HepG2 (cell line): ENCODE measurements at regions not wholly inside any gene's neighbourhood (a gene's known extent, or its start where the extent isn't known, plus 50 kb on each side); places are given as distances from the start of the nearest gene placed in this dataset.
A peak's percentile ranks its signal among the peaks of the same experiment; 100 is the strongest.

Source experiments
- BATF2 ChIP-seq: sonication (generic); formaldehyde crosslinking; IDR thresholded peaks from 2 replicates; pipeline ENCODE4 v1.8.0; 2022; ENCODE audit warnings: mild to moderate bottlenecking, missing genetic modification reagents, moderate library complexity
- DMTF1 ChIP-seq: sonication (generic); formaldehyde crosslinking; IDR thresholded peaks from 2 replicates; pipeline ENCODE4 v1.4.0; 2020; ENCODE audit warnings: mild to moderate bottlenecking, missing genetic modification reagents
- FOSL1 ChIP-seq: sonication (generic); formaldehyde crosslinking; IDR thresholded peaks from 2 replicates; pipeline ENCODE4 v1.9.0; 2021; ENCODE audit warnings: missing genetic modification reagents, borderline replicate concordance
- HDAC1 ChIP-seq: sonication (generic); formaldehyde crosslinking; IDR thresholded peaks from 2 replicates; pipeline ENCODE4 v1.5.1; 2020; ENCODE audit warnings: mild to moderate bottlenecking, missing genetic modification reagents
- PREB ChIP-seq: sonication (generic); formaldehyde crosslinking; IDR thresholded peaks from 2 replicates; pipeline ENCODE4 v1.4.0; 2020; ENCODE audit warnings: missing genetic modification reagents
- PTBP1 ChIP-seq: fragments of 200-400 bp; formaldehyde crosslinking; IDR thresholded peaks from 2 replicates; pipeline ENCODE4 v1.6.1; 2018; ENCODE audit warnings: low read length, low read depth; ENCODE audit not compliant: poor library complexity, severe bottlenecking
- ZBTB37 ChIP-seq: sonication (generic); formaldehyde crosslinking; IDR thresholded peaks from 2 replicates; pipeline ENCODE4 v1.4.0; 2020; ENCODE audit warnings: mild to moderate bottlenecking, missing genetic modification reagents
- ZFP82 ChIP-seq: sonication (generic); formaldehyde crosslinking; IDR thresholded peaks from 2 replicates; pipeline ENCODE4 v1.5.1; 2020; ENCODE audit warnings: mild to moderate bottlenecking, missing genetic modification reagents, borderline replicate concordance
- ZNF746 ChIP-seq: sonication (generic); formaldehyde crosslinking; IDR thresholded peaks from 2 replicates; pipeline ENCODE4 v1.8.0; 2022; ENCODE audit warnings: mild to moderate bottlenecking, missing genetic modification reagents
- ZZZ3 ChIP-seq: sonication (generic); formaldehyde crosslinking; IDR thresholded peaks from 2 replicates; pipeline ENCODE4 v1.4.0; 2020; ENCODE audit warnings: missing genetic modification reagents, mild to moderate bottlenecking, borderline replicate concordance

- no peak for TF ChIP-seq ZZZ3 (CRISPR knock-in tag)
- no peak for TF ChIP-seq DMTF1 (CRISPR knock-in tag)
- no peak for TF ChIP-seq ZNF746
- no peak for TF ChIP-seq HDAC1 (CRISPR knock-in tag)
- no peak for TF ChIP-seq BATF2 (CRISPR knock-in tag)
- TF ChIP-seq ZBTB37 (CRISPR knock-in tag) = no peak
- TF ChIP-seq ZFP82 (CRISPR knock-in tag) = no peak
- TF ChIP-seq FOSL1 (CRISPR knock-in tag) = peak; percentile 18; the same call in 1 of the 2 replicates
- TF ChIP-seq PREB (CRISPR knock-in tag) = no peak
- TF ChIP-seq PTBP1 = no peak
Observed at GRCh38 chr2:38146907-38147307, 71.0 kb upstream of the CYP1B1 start (continued).
